Forelimb muscle (tissue), 1 donor: ENCODE measurements at regions not wholly inside any gene's neighbourhood (a gene's known extent, or its start where the extent isn't known, plus 50 kb on each side); places are given as distances from the start of the nearest gene placed in this dataset.

Experiments used
- DNase-seq: peaks from one replicate; pipeline ENCODE4 v3.0.0-alpha.2; 2013; ENCODE audit warnings: low read depth

DNA sequence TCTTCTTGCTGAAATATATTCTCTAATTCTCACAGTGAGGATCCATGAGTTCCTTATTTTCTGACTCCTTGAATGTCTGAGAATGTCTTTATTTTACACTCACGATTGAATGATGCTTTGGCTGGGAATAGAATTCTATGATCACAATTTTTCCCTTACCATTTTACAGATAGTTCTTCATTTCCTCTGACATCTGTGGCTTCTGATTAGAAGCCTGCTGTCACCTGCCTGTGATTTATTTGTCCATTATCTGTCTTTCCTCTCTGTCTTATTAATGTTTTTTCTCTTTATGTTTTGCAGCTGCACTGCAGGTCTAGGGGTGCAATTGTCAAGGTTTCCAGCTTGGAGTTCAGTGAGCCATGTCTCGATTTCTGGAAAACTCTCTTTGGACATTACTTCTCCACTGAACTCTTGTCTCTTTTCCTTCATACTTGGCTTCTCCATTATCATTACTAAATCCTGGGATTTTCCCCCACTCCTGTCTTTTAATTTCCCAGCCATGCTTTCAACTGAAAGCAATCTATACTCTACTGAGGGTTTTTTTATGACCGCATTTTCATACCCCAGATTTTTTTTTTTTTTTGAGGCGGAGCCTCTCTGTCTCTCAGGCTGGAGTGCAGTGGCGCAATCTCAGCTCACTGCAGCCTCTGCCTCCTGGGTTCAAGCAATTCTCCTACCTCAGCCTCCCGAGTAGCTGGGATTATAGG, 85.8 kb upstream of the PRNP start:
- no peak for DNase-seq

DNA sequence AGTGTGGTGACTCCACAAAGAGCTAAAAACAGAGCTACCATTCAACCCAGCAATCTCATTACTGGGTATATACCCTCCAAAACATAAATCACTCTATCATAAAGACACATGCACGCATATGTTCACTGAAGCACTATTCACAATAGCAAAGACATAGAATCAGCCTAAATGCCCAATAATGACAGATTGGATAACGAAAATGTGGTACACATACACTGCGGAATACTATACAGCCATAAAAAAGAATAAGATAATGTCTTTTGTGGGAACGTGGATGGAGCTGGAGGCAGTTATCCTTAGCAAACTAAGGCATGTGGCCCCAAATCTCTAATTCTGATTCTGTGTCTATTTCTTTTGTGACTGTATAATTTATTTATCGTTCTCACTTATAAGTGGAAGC, 89.0 kb upstream of the PRNP start:
- no peak for DNase-seq

DNA sequence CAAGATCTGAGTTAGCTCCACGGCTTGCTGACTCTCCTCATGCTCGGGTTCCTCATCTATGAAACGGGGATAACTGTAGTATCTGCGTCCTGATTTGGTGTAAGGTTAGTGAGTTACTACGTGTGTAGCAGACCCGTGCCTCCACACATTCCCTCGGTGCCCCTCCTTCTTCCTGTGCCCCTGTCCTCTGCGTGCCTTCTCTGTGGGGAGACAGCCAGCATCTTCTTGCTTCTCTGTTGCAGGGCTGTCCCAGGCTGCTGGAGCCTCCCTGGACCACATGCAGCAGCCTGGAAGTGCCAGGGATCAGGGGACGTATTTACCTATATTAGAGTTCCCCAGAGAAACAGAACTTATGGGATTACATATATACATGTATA, 93.1 kb upstream of the PRNP start:
- no peak for DNase-seq

DNA sequence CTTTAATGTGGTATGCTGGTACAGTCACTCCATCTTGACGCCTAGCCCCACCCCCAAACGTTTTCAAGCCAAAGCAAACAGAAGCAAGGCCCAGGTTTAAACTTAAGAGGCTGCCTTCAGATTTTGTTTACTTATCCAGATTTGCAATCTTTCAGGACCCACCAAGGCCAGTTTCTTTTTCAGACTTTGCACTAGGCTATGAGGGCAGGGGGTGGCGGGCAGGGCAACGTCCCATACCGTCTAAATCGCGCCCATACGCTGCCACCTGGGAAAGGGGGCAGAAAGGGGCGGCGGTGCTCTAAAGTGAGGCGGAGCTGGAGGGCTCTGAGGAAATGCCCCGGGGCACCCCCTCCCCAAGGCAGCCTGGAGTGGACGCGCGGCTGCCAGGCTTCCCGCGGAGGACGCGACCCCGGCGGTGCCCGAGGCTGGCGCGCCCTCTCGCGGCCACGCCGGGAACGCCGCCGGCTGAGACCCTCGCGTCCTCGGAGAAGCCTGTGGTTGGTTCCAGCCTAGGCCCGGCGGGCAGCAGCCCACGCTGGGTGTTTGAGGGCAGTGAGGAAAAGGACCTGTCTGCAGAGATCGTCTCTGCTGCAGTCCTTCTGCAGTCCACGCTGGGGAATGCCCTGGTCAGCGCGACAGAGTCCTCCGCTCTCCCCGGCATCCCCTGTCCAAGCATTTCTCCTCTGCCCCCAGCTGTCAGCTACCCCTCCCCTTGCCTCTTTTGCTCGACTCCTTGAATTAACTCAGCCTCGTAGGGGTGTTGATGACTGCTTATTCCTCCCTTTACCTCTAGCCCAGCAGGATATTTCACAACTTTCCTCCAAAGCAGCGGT, 93.7 kb upstream of the PRNP start:
- no peak for DNase-seq

DNA sequence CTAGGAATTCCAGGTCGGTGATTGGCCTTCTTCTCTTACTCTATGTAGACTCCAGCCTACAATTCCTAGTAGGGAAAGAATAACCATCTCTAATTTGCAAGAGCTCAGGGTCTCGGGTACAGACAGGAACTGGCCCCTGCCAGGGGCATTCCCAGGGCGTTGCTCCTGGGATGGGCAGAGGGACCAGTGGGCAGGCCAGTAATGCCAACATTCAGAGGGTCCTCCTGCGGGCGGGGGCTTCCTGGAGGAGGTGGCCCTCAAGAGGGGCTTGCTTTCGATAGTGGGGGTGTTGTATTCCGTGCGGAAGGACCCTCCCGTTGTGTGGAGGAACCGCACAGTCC, 94.3 kb upstream of the PRNP start:
- no peak for DNase-seq

DNA sequence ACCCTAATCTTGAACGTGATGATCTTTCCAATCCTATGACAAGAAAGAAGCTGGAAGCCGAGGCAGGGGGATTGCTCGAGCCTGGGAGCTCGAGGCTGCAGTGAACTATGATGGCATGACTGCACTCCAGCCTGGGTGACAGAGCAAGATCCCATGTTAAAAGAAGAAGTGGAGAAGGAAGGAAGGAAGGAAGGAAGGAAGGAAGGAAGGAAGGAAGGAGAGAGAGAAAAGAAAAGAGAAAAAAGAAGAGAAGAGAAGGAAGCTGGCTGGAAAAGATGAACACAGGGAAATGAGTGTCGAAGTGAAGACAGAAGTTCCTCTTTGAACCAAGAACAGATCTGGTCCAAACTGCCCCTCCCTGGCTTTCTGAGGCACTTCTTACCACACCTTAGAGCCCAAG, 100.5 kb upstream of the PRNP start:
- no peak for DNase-seq

DNA sequence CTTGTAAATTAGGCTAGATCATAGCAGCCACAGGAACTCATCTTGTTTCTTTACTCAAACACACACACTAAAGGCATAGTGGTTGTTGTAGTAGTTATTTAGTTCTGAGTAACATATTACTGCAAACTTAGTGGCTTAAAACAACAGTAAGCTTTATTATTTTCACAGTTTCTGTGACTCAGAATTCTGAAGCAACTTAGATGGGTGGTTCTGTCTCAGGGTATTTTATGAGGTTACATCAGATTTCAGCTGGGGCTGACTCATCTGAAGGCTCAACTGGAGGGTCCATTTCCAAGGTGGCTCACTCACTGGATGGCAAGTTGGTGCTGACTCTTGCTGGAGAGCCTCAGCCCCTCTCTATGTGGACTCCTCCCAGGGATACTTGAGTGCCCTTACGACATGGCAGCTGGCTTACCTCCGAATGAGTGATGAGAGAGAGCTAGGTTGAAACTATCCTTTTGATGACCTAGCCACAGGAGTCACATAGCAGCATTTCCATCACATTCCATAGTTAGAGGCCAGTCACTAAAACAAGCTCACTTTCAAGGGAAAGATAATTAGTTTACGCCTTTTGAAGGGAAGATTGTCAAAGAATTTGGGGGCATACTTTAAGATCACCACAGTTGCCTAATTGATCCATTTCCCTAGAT, 101.0 kb upstream of the PRNP start:
- no peak for DNase-seq

DNA sequence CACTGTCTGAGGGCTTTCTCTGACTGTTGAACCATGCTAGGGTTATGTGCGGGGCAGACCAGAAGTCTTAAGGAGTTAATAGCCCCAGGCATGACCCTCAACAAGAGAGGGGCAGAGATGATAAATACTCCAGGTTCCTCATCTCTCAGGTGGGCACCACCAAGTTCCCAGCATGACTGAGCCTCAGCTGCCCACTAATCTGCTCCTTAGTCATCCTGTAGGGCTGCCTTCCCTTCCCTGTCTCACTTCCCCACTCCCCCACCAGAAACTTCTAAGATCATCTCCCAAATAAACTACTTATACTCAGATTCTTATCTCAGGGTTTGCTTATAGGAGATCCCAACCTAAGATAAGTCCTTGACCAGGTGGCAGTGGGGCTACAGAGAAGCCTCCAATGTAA, 101.7 kb upstream of the PRNP start:
- DNase-seq: no peak

DNA sequence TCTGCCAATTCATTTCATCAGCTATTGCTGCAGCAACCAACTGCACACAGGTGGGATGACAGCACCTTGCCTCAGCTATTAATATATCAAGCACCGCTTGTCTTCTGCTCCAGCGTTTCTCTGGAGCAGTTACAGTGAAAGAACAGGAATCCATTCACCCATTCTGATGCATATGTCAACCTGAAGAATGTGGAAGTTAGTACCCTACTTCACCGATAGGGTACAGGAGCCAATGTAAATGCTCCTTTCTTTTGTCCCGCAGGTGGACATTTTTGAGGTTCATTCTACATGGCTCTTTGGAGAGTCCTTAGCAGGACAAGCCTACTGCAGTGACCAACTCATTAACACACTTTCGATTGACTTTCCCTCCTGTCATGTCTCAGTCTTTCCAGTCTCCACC, 104.4 kb upstream of the PRNP start:
- DNase-seq: no peak

DNA sequence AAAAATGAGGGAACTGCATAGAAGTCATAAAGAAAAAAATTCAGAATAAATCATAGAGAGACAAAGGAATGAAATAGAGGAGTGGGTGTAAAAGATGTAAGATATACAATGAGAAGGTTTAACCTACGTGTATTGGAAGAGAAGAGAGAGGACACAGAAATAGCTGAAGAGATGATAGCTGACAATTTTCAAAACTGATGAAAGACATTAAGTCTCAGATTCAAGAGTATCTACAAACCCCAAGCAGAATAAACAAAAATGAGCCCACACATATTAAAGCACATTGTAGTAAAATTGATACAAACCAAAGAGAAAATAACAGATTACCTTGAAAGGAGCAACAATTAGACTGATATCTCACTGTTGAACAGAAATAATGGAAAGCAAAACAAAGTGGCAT, 107.9 kb upstream of the PRNP start:
- DNase-seq: no peak

DNA sequence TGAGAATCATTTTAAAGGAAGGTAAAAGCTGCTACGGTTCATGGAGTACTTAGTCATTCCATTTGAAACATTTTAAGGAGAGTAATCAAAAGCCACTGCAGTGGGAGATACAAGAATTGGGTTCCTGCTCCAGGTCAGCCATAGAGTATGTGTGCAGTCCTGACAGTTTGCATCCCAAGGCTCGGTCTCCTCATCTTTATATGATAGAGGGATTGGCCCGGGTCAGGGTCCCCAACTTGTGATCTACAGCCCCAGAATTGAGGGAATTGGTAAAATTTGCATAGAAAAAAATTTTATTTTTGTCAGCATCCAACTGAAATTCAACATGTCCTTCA, 111.9 kb upstream of the PRNP start:
- DNase-seq: no peak

DNA sequence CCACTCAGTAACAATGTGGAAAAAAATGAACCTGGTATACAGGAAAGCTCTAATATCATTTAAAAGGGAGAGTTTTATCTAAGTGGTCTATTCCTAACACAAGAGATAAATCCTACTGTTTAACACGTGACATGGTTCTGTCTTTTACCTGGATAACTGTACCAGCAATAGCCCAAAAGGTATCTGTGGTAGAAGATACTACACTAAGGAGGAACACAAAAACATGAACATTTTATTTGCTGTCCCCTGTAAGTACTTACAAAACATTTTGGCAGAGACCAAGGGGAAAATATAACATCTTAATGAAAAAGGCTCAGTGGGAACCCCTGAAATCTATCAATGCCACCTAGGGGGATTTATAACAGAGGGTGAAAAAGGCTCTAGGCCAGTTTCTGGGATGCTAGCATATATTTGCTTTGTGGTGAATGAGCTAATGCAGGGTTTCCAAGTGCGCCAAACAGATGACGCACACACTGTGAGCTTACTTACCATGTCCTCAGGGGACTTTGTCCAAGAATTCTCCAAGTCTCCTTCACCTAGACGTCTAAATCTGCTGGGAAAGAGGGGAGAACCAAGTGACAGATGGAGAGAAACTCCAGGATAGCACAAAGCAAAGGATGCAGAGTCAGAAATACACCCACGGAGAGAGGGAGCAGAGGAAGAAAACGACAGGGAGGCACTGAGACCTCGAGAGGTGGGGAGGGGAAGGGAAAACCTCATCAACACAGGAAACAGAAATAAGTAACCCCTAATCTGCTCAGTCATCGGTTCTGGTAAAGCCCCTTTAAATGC, 112.5 kb upstream of the PRNP start:
- DNase-seq: no peak

DNA sequence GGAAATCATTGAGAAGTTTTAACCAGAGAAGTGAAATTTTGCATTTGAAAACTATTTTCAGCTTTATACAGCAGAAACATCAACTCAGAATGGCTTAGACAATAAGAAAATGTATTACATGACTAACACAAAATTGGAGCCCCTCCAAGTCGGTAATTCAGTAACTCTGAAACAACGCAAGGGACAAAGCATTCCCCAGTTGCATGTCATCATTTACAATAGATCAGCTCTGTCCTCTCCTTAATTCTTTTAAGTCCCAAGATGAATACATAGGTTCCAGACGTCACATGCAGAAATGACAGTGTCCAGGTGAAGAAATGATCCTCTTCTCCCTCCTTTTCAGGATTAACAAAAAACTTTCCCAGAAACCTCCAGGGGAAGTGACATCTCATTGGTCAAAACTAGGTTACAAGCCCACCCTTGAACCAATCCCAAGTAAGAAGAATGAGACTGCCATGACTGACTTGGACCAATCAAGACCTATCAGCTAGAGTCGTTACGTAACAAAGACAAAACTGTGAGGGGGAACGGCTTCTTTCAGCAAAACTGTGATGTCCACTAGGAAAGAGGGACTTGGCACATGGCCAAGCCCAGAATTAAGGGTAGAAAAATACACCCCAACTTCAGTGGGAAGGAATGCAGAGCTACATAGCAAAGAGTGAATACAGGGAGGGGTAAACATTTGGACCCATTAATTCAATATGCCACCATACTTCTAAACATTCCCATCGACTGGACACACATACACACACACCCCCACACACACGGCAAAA, 114.3 kb upstream of the PRNP start:
- no peak for DNase-seq

DNA sequence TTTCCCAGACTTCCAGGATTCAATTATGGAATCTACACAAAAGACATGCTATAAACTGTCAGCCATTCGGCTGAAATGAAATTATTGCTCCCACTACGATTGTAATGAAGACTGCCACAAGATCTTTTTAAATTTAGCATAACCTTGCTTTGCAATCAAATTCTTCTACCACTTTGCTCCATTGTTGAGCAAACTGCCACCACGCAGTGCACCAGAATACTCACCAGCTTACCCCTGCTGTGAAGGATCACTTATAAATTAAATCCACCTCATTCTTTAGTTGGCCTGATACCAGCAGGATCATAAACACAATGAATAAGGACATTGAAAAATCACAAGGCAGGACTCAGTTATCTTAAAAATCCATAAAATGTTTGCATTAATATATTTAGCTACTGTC, 116.4 kb upstream of the PRNP start:
- no peak for DNase-seq

DNA sequence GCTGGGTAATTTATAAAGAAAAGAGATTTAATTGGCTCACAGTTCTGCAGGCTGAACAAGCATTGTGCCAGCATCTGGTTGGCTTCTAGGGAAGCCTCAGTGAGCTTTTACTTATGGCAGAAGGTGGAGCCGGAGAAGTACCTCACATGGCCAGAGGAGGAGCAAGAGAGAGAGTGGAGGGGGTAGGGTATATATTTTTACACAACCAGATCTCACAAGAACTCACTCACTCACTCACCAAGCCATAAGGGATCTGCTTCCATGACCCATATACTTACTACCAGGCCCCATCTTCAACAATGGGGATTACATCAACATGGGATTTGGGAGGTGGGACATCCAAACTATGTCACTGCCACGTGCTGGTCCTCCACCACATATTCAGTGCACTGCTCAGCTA, 117.2 kb upstream of the PRNP start:
- DNase-seq: no peak

DNA sequence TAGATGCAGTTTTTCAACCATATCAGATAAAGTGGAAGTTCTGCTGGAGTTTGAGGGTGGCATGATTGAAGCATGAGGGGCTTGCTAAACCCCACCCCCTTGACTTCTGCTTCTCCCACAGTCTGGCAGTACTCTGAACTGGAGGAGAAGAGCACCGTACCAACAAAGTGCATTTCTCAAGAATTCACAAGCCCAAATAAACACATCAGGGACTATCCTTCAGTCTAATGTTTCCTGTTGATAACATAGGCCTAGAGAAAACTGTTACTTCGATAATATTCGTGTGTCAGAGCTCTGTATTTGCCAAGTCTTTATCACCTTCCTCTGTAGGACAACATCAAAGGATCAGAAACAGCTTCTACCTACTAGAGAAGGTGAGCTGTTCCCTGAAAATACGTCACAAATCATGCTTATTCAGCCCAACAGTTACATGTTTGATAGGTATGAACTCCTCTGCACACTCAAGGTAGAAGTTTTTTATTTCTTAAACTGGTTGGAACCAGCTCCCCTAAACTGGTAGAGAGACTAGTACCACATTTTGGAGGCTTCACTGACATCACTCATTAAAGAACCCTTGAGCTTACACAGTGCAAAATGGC, 117.8 kb upstream of the PRNP start:
- no peak for DNase-seq

DNA sequence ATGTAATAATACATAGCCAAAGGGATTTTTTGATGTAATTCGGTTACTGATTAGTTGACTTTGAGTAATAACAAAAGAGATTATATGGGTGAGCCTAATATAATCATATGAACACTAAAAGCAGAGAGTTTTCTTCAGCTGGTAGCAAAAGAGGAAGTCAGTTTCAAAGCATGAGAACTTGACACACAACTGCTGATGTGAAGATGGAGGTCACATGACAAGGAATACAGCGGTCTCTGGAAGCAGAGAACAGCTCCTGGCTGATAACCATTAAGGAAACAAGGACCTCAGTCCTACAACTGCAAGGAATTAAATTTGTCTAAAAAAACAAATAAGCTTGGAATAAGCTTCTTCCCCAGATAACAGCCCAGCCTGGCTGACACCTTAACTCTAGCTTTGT, 119.1 kb upstream of the PRNP start:
- DNase-seq: no peak

DNA sequence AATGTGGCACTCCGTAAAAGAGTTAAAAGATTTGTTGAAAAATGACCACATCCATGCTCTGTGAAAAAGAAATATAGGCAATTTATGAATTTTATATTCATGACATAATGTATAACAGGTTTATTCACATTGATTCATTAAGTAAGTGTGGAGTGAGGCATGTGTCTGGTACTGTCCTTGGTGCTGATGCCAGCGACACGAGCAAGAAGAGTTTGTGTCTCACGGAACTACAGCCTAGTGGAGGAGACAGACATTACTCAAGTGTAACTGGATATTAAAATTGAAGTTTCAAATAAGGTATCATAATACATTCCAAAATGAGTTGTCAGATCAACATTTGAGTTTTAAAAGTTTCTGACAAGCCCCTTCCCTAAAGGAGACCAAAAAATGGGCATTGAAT, 122.7 kb upstream of the PRNP start:
- peak; percentile 4 for DNase-seq

DNA sequence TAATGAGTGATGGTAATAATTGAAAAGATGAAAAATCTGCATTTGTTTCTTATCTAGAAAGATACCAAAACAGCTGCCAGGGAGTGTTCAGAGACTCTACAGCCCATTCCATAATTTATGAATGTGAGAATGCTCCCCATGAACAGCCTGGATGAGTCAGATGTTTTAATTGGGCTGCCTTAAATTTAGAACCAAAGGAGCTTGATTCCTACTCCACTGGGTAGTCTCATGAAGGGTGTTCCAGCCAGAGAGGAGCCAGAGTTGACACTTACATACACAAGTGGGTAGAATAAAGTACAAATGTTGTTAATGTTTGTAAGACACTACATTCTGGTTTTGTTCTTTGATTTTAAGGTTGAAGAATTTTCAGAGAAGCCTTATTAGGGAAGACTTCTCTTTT, 123.2 kb upstream of the PRNP start:
- no peak for DNase-seq

DNA sequence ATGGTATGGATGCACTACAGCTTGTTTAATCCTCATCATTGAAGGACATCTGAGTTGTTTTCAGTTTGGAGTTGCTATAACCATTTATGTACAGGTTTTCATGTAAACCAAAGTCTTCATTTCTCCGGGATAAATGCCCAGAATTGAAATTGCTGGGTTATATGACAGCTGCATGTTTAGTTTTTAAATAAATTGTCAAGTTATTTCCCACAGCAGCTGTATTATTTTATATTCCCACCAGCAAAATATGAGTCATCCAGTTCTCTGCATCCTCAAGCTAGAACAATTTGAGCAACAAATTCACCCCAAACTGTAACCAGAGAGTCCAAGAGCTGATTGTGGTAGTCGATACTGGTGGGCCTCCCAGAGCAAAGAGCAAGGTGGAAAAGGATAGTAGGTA, 125.6 kb upstream of the PRNP start:
- no peak for DNase-seq

DNA sequence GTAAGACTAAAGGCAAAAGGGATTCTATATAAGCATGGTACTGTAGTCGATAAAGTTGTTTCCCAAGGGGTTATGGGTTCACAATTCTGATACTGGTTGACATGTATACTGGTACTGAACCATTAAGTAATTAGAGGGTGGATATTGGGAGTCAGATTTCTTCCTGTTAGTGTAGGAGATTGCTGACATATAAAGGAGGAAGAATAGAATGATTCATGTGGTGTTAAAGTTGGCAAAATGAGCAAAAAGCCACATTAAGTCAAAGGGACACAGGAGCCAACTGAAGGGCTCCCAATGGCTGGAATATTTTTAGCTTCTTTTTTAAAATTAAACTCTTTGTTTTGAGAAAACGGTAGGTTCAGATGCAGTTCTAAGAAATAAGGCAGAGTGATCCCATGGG, 126.3 kb upstream of the PRNP start:
- DNase-seq: no peak
